Heart right ventricle (tissue), 16 donors: ENCODE measurements at regions not wholly inside any gene's neighbourhood (a gene's known extent, or its start where the extent isn't known, plus 50 kb on each side); places are given as distances from the start of the nearest gene placed in this dataset.

Source experiments
- ATAC-seq, 8 donors: fragments of 200-7000 bp; cut with Tn5 transposase; one replicate each; pipeline ENCODE4 v1.9.1; 2020; ENCODE audit warnings: mild to moderate bottlenecking in 8 of 8, moderate library complexity in 8 of 8, moderate number of reproducible peaks in 1 of 8
- DNase-seq, 2 donors: peaks; one replicate each; pipeline ENCODE4 v3.0.0-alpha.2; 2020
- H3K27ac ChIP-seq, 10 donors: fragments of 200-600 bp; sonication (generic) in 2 of 10; one replicate each; pipeline versions ENCODE4 v1.5.0 to v1.8.0; 2020 to 2022; ENCODE audit warnings: mild to moderate bottlenecking in 3 of 10
- H3K27me3 ChIP-seq, 7 donors: fragments of 200-600 bp; one replicate each; pipeline ENCODE4 v1.8.0; 2021 to 2022; ENCODE audit warnings: mild to moderate bottlenecking in 2 of 7
- H3K36me3 ChIP-seq, 9 donors: fragments of 200-600 bp; sonication (generic) in 1 of 9; one replicate each; pipeline versions ENCODE4 v1.5.0 to v1.8.0; 2020 to 2022; ENCODE audit warnings: mild to moderate bottlenecking in 2 of 9
- H3K4me1 ChIP-seq, 9 donors: fragments of 200-600 bp; sonication (generic) in 1 of 9; one replicate each; pipeline versions ENCODE4 v1.5.0 to v1.8.0; 2020 to 2022; ENCODE audit warnings: mild to moderate bottlenecking in 4 of 9
- H3K4me3 ChIP-seq, 10 donors: fragments of 200-600 bp; sonication (generic) in 2 of 10; one replicate each; pipeline versions ENCODE4 v1.5.0 to v1.8.0; 2020 to 2022; ENCODE audit warnings: mild to moderate bottlenecking in 7 of 10, moderate library complexity in 2 of 10
- H3K9me3 ChIP-seq, 11 donors: fragments of 200-600 bp in 10 of 11; sonication (generic) in 2 of 11; one replicate each; pipeline versions ENCODE4 v1.5.0 to v1.8.0; 2013 to 2022; ENCODE audit warnings: mild to moderate bottlenecking in 2 of 11, control low read depth in 1 of 11, moderate library complexity in 1 of 11
- WGBS, 2 donors: extraction: QIAGEN DNeasy Blood & Tissue Kit; methylation state at CpG; one replicate each; pipeline ENCODE4 v1.1.7; 2013; ENCODE audit warnings: inconsistent platforms in 1 of 2; 5-methylcytosine and 5-hydroxymethylcytosine counted together
- intact Hi-C, 10 donors: fragments of 100-400 bp; cut with DNase I; formaldehyde crosslinking; loops; one replicate each; pipeline versions ENCODE4 v1.11.1 to v1.14.2; 2022
- TF ChIP-seq, protein P1 (sequence below), 9 donors: fragments of 200-600 bp; sonication (generic) in 2 of 9; IDR thresholded peaks; one replicate each; pipeline versions ENCODE4 v1.5.0 to v1.8.0; 2021 to 2022; ENCODE audit warnings: antibody characterized with exemption in 9 of 9, mild to moderate bottlenecking in 5 of 9, moderate library complexity in 1 of 9
- donor health status: Arrhythmogenic right ventricular cardiomyopathy.
- donor health status: ischemic (EF 13 %, LVEDD 7.1; RV severe dilation, severe dysfunction).
- donor health status: healthy with polysubstance abuse.
- donor health status: DM: no; HTN: yes; CAD: no.
- donor health status: DM: no; HTN: no; CAD: no.
- donor health status: ischemic (EF 25% LVEDD 6.9; RV normal size, moderate dysfunction).
- donor health status: ischemic (EF 25% LVEDD 5.7; RV mildly dilated, moderate dysfunction).
- donor health status: healthy.
- donor health status: DM: yes; HTN: yes; CAD: no.
- donor health status: Ischemic cardiomyopathy.
- donor health status: ischemic (EF 35%, LVEDD 5.7; RV mildly dilated, moderate dysfunction).
- donor health status: nonischemic (EF 11% LVEDD 7.7; RV severe dilation, severe dysfunction).
- donor health status: DM: yes; HTN: yes; CAD: no.
- donor health status: PGD.
- donor health status: ischemic (EF 29% LVEDD 5.4; RV normal size, mild dysfunction).
- donor health status: nonischemic (EF 23%, LVEDD 6.1; RV moderate dilation, normal function).

DNA sequence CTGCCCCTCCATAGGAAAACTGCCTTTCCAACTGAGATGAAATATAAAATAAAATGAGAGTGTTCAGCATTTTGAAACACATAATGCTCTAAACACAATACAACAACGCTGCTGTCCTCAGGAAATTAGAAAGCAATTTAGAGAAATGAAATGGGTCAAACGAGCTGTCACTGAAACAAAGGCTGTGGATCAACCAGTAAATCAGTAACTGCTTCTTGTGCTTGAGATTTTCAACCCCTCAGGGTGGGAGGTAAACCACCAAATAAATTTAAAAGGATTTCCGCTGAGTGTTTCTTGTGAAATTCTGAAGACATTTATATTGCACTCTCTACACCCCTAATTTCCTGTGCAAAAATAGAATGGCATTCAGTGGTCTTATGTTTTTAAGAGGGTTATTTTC lies 657.1 kb upstream of the SEL1L start:
- no peak overlapping the region for H3K4me3 ChIP-seq
- H3K4me1 ChIP-seq: no peaks in the 10 kb centered on the region
- H3K27ac ChIP-seq: no peak overlapping the region
- peaks cover 0 to 35% (median 0%) of the 10 kb centered on the region in 11 donors for H3K9me3 ChIP-seq
- TF ChIP-seq, protein P1, sequence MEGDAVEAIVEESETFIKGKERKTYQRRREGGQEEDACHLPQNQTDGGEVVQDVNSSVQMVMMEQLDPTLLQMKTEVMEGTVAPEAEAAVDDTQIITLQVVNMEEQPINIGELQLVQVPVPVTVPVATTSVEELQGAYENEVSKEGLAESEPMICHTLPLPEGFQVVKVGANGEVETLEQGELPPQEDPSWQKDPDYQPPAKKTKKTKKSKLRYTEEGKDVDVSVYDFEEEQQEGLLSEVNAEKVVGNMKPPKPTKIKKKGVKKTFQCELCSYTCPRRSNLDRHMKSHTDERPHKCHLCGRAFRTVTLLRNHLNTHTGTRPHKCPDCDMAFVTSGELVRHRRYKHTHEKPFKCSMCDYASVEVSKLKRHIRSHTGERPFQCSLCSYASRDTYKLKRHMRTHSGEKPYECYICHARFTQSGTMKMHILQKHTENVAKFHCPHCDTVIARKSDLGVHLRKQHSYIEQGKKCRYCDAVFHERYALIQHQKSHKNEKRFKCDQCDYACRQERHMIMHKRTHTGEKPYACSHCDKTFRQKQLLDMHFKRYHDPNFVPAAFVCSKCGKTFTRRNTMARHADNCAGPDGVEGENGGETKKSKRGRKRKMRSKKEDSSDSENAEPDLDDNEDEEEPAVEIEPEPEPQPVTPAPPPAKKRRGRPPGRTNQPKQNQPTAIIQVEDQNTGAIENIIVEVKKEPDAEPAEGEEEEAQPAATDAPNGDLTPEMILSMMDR (IDR thresholded peaks at IDR 0.05): no peak
- intact Hi-C loops: no loop called here
- H3K36me3 ChIP-seq: no peaks in the 10 kb centered on the region
- no peak for DNase-seq
- 65 to 68% methylated on average over 3 of the region's 3 CpGs for WGBS, 2 donors
- H3K27me3 ChIP-seq: no peaks in the 10 kb centered on the region
- no peak for ATAC-seq

DNA sequence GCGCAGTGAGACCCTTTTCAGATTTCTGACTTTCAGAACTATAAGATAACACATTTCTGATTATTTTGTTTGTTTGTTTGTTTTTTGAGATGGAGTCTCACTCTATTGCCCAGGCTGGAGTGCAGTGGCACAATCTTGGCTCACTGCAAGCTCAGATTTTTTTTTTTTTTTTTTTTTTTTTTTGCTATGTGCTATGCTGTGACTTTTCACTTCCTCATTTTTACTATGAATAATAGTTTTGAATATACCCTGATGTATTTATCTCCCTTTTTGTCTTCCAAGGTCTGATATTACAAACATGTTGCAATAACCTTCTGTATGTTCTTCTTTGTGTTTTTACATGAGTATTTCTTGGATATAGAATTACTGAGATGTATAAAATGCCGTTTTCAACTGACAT lies 658.7 kb upstream of the SEL1L start:
- no peak overlapping the region for H3K27ac ChIP-seq
- no peaks in the 10 kb centered on the region for H3K27me3 ChIP-seq
- WGBS, 2 donors: 66% methylated on average over 2 of the region's 2 CpGs
- DNase-seq (no peak), ATAC-seq (no peak)
- peaks cover 0 to 27% (median 0%) of the 10 kb centered on the region in 11 donors for H3K9me3 ChIP-seq
- H3K36me3 ChIP-seq: no peaks in the 10 kb centered on the region
- TF ChIP-seq, protein P1 (IDR thresholded peaks at IDR 0.05): no peak
- intact Hi-C loops: no loop called here
- no peak overlapping the region for H3K4me3 ChIP-seq
- no peaks in the 10 kb centered on the region for H3K4me1 ChIP-seq

DNA sequence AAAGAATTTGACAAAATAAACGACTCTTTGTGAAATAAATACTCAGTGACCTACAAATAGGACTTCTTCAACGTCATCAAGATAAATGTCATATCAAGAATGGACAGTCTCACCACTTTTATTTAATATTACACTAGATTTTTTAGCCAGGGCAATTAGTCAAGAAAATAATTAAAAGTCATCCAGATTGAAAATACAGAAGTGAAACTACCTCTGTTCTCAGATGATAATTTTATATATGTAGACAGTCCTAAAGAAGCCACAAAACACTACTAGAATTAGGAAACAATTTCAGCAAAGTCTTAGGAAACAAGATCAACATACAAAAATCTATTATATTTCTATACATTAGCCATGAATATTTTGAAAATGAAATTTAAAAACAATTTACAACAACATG lies 689.6 kb upstream of the SEL1L start:
- intact Hi-C loops: no loop called here
- H3K9me3 ChIP-seq: peaks cover 0 to 5% (median 0%) of the 10 kb centered on the region in 11 donors
- no peak overlapping the region for H3K27ac ChIP-seq
- no peaks in the 10 kb centered on the region for H3K4me1 ChIP-seq
- TF ChIP-seq, protein P1 (IDR thresholded peaks at IDR 0.05): no peak
- H3K27me3 ChIP-seq: no peaks in the 10 kb centered on the region
- no peaks in the 10 kb centered on the region for H3K36me3 ChIP-seq
- no peak for ATAC-seq
- WGBS, 2 donors: 15 to 31% methylated on average over 2 of the region's 2 CpGs
- DNase-seq: no peak
- H3K4me3 ChIP-seq: no peak overlapping the region

DNA sequence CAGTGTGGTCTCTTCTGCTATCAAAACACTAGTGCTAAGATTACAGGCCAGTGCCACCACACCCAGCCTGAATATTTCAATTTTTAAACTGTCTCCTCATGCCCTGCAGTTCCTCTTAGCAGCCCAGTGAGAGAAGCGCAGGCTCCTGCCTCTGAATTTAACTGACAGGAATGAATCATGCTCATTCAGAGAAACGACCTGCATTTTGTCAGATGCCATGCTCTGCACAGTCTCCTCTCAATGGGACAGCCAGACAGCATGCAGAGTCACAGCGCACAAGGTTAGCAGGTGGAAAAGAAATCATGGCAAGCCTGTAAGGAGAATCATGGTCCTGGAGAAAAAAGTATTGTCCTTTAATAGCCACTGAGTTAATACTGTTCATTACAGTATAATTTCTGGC lies 691.0 kb upstream of the SEL1L start:
- H3K4me3 ChIP-seq: no peak overlapping the region
- no peaks in the 10 kb centered on the region for H3K36me3 ChIP-seq
- no peaks in the 10 kb centered on the region for H3K27me3 ChIP-seq
- intact Hi-C loops: no loop called here
- TF ChIP-seq, protein P1 (IDR thresholded peaks at IDR 0.05): no peak
- no peak overlapping the region for H3K27ac ChIP-seq
- 40% methylated on average over 3 of the region's 3 CpGs for WGBS, 2 donors
- DNase-seq (no peak), ATAC-seq (peak in 1 of 8 donors; percentile 80)
- peaks cover 0 to 2% (median 0%) of the 10 kb centered on the region in 11 donors for H3K9me3 ChIP-seq
- H3K4me1 ChIP-seq: no peaks in the 10 kb centered on the region

DNA sequence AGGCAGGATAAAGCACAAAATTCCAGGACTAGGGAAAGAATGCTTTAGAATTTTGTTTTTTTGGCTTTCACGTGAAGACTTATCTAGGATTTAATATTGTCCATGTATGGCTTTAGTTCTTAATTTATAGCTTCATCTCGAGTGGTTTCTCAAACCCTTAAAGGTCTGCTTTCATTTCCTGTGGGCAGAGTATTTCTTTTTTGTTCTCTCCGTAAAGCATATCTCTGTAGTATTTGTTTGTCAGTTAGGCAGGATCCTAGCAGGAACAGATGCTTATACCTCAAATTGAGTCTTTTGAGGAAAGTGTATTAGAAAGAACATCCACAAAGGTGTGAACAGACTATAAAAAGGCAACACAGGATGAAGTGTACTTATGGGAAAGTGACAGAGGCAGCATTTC lies 697.1 kb upstream of the SEL1L start:
- Histone ChIP-seq H3K9me3 (no peaks in the 10 kb centered on the region), H3K27me3 (no peaks in the 10 kb centered on the region), H3K4me3 (no peak overlapping the region), H3K36me3 (no peaks in the 10 kb centered on the region), H3K27ac (no peak overlapping the region), H3K4me1 (no peaks in the 10 kb centered on the region)
- intact Hi-C loops: no loop called here
- WGBS, 2 donors: 27 to 46% methylated on average over 3 of the region's 3 CpGs
- TF ChIP-seq, protein P1 (IDR thresholded peaks at IDR 0.05): no peak
- DNase-seq (no peak), ATAC-seq (no peak)
